GM21390 (cell line): ENCODE measurements at regions not wholly inside any gene's neighbourhood (a gene's known extent, or its start where the extent isn't known, plus 50 kb on each side); places are given as distances from the start of the nearest gene placed in this dataset.
"Not testable (repeated sequence)": the region's sequence is repeated elsewhere in the genome, so short reads cannot be mapped to it uniquely, and the experiment has no call there.

Source experiments
- ATAC-seq: cut with Tn5 transposase; IDR thresholded peaks from one replicate; pipeline ENCODE4 v1.9.1; 2021; ENCODE audit not compliant: unreplicated experiment

DNA sequence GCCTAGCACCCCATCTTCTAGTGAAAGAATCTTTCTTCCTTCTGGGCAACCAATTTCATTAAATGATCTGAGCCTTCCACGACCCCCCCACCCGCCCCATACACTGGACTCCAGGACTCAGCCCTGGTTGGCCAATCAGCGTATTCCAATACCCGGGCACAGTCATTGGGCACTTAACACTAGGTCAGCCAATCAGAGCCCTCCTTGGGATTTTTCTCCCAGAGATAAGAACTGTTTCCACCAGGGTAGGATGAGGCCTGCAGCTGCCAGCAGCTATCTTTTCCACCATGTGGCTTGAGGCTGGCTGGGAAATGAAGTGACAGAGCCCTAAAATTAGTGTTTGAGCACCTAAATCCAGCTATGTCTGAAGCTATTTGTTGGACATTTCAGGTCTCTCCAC, 418.8 kb downstream of the BCOR start:
- ATAC-seq: no peak

DNA sequence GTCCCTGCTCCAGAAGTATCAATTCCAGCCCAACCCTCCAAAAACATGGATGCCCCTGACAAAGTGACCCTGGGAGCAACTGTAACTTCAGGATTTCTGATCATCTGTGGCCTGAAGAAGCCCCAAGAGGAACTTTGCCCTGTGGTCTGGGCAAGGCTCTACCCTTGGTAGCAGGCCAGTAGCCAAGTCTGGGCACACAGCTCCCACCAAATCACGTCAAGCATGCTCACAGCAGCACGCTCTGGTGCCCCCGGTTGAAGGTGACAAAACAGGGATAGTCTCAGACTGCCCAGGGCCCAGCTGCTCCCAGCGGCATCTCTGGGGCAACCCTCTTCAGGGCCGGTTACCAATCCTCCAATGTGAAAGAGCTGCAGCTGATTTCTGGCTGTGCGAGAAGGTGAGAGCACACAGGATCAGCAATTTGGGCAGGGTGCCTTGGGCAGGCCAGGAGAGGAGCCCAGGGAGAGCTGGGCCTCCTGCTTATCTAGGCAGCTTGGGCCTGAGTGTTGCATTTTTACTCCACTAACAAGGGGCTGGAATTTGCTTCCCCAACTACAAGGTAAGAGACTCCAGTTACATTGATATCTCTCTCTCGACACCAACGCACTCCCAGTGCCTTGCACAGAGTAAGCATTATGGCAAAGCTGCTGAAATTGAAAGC, 418.1 kb downstream of the BCOR start:
- no peak for ATAC-seq

DNA sequence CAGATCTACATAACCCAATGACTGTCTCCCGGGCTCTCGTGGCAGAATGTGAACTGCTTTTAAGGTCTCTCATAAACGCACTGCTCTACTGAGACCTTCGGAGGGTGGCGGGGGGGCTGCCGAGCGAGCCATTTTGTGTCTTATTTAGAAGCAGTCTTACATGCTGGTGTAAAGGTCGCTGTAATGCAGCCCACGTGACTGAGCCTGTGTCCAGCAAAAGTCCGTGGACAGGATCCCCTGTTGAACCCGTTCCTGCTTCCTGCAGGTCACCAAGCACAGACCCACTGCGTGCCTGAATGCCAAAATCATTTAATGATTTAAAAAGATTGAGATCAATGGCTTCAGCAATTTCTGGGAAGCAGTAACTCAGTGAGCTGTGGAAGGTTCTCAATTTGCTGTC, 415.9 kb downstream of the BCOR start:
- ATAC-seq: no peak

DNA sequence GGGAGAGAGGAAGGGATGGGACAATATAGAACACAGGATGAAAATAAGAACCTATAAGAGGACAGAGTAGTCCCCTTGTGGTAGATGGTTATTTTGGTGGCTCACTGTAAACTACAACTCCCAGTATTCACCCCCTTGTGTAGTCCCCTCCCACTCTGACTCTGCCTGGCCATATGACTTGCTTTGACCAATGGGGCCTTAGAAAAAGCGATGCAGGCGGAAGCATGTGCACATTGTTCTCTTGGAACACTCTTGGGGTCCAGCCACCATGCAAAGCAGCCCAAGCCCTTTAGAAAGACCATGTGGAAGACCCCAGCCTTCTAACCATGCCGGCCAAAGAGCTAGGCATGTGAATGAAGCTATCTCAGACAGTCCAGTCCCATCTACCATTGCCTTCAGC, 415.0 kb downstream of the BCOR start:
- no peak for ATAC-seq

DNA sequence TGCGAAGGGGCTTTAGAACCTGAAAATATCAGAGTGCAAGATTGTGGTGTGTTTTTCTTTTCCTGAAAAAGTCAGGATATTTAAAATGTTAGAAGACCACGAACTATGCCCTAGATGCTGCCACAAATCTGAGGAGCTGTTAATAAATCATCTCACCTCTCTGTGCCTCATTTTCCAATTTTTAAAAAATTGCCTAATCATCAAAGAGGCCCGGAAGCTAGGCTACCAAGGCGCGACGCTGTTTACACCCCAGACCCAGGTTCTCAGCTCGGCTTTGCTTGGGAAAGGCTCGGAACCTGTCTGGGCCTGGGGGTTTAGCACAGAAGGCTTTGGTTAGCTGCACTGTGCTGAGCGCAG, 409.6 kb downstream of the BCOR start:
- no peak for ATAC-seq

DNA sequence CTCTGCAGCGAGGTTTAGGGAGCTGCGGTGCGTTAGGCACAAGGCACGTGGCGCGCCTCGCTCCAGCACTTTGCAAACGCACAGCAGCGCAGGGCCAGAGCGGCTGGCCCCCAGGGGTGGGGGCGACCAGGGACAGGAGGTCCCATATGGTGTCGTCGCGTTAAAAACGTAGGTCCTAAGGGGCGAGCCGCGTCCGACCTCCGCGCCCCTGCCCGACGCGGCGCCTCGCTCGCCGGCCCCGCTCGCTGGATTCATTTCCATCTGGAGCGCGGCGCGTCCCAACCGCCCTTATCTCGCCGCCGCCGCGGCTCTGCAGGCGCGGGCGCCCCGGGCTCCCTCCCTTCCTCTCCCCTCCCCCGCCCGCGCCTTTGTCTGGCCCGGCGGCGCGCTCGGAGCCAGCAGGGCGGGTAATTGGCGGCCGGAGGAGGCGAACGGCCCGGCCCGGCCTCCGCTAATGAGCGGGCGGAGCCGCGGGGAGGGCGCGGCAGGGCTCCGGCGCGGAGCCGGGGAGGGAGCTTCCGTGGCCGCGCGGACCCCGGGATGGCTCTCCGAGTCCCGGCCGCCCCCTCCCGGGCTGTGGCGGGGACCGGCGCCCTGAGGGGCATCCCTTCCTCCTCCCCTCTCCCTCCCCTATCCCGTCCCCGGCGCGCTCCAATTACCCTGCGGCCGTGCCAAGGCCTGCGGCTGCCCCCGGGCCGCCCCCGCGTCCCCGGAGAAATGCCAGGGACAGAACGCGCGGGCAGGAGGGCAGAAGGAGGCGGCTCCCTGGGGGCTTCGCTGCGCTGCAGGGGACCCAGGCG, 409.0 kb downstream of the BCOR start:
- ATAC-seq: no peak

DNA sequence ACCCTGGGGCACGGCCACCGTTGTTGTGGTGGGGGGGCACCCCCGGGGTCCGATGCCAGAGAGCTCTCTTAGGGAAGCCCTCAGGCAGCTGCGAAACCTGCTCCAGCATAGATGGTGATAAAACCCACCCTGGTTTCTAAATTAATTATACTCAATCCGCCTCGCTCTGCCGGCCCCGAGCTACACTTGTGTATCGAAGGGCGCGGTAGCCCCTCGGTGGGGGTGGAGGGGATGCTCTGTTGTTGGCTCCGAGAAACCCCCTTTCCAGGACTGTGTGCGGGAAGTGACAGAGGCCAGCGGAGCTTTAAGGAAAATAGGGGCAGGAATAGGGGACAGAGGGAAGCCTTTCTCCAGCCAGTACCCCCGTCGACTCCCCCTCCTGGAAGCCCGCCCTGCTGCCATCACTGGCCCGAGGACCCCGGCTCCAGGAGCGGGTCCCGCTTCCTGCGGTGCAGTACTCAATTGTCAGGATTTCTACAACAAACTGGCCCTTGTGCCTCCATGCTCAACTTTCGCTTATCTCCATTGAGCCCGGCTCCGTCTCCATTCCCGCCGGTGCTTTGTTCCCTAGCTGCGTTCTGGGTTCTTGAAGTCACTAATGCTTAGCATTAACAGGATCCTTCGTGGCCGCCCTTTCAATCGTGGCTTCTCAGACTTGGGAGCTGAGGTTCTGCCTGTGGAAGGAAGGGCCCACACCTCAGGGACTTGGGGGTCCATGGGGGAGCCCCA, 408.2 kb downstream of the BCOR start:
- no peak for ATAC-seq

DNA sequence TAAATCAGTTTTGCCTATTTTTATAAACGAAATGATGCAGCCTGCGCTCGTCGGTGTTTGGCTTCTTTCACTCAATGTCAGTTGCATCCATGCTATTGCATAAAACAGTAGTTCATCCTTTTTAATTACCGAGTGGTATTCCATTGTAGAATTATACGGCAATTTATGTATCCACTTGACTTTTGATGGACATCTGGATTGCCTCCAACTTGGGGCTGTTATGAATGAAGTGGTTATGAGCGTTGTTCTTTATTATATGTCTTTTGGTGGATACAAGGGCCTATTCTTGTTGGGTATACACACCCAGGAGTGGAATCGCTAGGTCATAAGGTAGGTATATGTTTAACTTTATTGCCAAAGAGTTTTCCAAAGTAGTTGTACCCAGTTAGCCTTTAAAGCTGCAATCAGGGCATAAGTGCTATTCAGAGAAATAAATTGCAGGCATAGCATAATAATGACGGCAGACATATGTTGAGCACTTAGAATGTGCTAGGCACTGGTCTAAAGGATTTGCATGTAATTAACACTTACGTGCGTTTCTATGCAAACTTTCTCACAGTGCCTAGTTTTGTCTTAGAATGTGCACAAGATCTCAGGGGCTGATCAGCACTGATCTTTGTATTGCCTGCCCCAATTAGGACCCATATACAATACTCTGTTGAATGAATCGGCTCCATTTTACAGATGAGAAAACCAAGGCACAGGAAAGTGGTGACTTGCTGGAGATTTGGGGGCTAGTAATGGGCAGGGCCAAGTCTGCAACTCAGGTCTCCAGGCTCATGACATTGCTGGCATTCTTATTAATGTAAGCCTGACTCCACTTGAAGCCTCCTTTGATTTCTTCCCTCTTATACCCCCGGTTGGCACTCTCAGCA, 407.0 kb downstream of the BCOR start:
- ATAC-seq: no peak

DNA sequence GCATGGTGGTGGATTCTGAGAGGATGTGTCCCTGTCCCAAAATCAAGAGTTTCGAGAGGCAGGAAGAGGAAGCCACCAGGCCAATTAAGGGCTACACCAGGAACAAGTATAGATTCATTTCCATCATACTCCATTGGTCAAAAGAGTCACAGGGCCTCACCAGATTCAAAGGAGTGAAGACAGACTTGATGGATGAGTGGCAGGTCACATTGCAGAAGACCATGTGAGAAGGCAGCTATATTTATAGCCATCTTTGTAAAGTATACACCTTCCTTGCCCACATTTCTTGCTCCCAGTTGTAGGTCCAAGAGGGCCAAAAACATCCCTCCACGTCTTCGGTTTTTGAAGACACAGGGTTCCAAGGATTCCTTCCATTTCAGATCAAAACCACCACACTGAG, 406.0 kb downstream of the BCOR start:
- ATAC-seq: no peak

DNA sequence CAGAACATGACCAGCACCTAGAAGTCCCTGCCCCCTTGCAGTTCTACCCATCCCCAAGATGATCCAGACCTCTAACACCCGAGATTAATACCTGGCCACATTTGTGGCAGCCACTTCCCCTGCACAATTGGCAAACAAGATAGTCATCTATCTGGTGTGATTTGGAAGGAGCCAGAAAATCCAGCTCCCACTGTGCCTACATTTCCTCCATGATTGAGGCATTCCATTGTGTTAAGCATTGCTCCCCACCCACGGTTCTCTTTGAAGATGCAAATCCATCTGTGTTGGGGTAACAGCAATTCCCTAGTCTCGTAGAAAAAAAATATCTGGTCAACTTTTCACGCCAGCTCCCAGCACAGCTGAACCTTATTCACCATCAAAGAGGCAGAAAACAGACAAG, 405.0 kb downstream of the BCOR start:
- no peak for ATAC-seq

DNA sequence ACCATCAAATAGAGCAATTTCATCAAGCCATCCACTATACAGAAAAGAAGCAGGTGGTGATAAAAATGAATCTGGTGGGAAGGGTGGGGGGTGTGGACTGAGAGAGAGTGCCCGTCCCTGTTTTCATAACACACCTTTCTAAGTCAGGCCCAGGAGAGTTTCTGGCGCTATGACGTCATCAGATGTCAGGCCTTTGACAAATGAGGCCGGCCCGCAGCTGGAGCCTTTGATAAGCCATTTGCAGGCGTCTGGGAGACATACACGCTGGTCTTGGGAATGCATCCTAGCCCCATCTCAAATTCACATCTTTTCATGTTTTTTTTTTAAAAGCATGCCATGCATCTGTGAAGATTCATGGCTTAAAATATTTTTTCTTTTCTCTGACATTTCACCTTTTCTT, 404.5 kb downstream of the BCOR start:
- no peak for ATAC-seq

DNA sequence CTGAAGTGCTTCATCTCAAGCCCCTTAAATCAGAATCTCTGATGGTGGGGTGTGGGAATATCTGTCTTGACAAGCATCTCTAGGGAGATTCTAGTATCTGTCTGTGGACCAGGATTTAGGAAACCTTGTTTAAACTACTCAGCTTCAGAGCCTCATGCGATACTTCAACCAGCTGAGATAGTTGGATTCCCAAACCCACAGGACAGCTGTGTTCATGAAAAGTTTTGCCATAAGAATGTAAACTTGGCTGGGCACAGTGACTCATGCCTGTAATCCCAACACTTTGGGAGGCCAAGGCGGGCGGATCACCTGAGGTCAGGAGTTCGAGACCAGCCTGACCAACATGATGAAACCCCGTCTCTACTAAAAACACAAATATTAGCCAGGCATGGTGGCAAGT, 395.1 kb downstream of the BCOR start:
- ATAC-seq: not testable (repeated sequence)

DNA sequence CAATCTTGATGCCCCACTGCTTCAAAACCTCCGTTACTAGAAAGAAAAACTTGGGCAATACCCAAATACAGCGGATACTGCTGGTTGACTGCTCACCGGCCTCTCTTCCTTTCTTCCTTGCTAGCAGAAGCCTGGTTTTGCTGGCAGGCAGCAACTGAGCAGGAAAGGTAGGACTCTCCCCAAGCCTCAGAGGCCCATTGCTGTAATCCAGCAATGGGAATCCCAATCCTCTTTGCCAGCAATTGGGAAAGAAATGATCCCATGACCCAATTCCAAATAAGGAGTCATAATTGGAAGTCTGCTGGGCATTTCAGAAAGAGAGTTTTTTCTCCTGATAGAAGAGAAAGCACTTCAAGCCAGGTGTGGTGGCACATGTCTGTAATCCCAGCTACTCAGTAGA, 394.5 kb downstream of the BCOR start:
- no peak for ATAC-seq

DNA sequence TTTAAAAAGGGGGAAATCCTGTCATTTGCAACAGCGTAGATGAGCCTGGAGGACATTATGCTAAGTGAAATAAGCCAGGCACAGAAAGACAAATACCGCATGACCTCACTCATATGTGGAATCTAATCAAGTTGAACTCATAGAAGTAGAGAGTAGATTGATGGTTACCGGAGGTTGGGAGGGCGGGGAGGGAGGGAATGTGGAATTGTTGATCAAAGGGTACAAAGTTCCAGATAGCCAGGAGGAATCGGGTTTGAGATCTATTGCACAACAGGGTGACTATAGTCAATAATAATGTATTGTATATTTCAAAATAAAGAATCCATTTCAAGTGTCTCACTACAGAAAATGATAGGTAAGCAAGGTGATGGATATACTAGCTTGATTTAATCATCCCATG, 393.2 kb downstream of the BCOR start:
- no peak for ATAC-seq

DNA sequence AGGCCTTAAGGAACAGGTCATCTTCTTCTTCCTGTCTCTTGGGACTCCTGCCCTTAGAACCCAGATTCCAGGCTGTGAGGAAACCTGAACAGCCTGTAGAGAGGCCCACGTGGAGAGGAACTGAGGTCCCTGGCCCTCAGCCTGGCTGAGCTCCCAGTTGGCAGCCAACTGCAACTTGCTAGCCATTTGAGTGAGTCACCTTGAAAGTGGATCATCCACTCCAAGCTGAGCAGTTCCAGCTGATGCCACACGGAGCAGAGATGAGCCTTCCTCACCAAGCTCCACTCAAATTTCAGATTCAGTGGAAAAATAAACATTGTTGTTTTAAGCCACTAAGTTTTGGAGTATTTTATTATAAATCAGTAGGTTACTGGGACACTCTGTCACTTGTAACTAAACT, 392.5 kb downstream of the BCOR start:
- no peak for ATAC-seq

DNA sequence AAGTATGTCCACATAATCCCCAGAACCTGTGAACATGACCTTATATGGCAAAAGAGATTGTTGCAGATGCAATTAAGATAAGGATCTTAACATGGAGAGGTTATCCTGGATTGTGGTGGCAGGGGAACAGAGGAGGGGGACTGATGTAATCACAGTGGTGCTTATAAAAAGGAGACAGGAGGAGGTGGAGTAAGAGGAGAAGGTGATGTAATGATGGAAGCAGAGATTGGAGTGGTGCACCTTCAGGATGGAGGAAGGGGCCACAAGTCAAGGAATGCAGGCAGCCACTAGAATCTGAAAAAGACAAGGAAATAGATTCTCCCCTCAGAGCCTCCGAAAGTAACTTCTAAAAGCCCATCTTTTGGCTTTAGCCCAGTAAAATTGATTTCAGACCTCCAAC, 388.4 kb downstream of the BCOR start:
- no peak for ATAC-seq

DNA sequence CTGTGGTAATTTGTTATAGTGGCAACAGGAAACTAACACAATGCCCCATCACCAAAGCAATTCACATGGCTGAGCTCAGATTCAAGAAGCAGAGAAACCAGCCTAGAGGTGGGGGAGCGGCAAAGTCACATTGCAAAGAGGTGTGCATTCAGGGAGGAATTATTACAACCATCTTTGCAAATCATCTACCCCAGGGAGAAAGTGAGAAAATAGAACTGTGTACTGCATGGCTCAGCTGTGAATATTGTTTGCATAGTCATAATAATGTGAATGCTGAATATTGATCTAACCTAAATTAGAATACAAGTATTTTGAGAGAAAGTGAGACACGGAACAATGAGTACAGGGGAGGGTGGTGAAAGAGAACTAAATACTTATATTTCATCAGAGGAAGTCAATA, 387.9 kb downstream of the BCOR start:
- no peak for ATAC-seq

DNA sequence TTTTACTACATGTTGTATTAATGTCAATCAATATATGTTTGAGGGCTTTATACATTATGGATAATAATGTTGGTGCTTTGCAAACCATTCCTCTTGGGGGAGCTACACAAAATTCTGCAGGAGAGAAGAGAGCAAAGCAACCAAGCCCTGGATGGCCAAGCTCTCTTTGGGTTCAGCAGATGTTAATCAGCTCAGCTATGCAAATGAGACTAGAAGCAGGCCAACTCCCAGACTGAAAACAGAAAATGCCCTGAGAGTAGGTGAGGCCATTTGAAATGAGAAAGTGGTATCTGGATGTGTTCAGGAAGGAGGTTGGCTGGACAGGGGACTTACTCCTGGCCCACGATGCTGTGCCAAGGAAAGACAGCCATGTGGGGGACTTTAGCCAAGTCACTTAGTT, 387.0 kb downstream of the BCOR start:
- no peak for ATAC-seq

DNA sequence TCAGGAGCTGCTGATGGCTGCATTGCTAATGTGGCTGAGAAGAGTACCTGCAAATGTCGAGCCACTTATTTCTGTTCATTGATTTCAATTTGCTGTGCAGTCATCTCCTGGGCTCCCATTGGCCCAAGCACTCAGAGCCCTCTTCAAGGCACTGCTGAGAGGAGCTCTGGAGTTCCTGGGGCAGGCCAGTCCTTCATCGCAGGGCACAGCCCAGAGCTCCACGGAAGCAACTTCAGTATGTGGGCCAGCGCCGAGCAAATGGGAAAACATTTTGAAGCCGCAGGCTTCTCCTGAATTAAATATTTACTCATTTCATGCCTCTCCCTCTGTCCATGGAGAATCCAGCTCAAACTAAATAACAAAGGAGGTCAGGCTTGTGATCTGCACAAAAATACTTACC, 383.3 kb downstream of the BCOR start:
- no peak for ATAC-seq

DNA sequence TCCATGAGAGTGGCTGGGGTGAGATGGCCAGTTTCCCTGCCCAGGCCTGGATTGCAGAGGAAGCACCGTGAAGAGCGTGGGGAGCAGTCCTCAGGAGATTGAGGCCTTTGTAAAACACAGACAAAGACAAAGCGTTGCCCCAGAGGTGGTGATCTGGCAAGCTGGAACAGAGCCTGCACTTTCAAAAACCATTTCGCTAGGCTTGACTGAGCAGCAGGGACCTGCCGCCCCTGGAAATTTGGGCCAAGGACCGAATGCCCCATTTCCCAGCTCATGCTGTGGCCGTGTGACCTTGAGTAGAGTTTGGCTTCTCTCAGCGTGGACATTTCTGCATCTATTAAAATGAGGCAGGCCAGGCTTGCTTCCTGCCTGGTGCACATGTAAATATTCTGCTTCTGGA, 381.4 kb downstream of the BCOR start:
- no peak for ATAC-seq

DNA sequence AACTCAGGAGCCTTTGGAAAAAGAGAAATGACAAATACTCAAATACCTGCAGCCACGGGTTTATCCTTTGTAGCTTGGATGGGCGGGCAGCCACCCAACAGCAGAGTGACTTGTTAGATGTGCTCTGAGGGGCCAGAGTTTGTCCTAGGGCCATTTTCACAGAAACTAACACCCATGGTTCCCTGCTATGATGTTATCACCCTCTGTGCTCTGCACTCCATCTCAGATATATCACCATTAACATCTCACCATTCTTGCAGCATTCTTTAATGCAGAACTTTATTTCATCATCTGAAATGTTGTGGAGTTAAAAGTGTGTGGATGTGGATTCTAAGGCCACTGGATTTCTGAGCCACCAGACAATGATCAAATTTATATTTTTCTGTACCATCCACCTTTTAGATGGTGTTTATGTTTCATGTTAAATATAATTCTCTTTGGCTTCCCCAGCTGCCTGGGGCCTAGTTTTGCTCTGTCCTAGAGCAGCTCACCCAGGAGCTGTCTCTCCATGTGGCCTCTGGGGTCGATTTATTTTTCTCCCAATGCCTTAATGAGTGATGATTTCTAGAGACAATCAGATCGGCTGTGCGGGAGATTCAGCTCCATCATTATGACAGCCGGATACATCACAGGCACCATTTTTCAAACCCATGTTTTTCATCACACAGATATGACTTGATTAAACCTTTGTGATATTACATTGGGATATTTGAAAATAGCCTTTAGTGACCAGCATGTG, 380.8 kb downstream of the BCOR start:
- ATAC-seq: no peak
